GM19463 (cell line): ENCODE measurements at regions not wholly inside any gene's neighbourhood (a gene's known extent, or its start where the extent isn't known, plus 50 kb on each side); places are given as distances from the start of the nearest gene placed in this dataset.

Source experiments
- ATAC-seq: cut with Tn5 transposase; IDR thresholded peaks from one replicate; pipeline ENCODE4 v1.9.1; 2021; ENCODE audit warnings: mild to moderate bottlenecking, moderate library complexity; ENCODE audit not compliant: unreplicated experiment

GRCh38 chr11:115848080-115848479 lies 343.9 kb upstream of the CADM1 start:
- ATAC-seq = no peak

DNA sequence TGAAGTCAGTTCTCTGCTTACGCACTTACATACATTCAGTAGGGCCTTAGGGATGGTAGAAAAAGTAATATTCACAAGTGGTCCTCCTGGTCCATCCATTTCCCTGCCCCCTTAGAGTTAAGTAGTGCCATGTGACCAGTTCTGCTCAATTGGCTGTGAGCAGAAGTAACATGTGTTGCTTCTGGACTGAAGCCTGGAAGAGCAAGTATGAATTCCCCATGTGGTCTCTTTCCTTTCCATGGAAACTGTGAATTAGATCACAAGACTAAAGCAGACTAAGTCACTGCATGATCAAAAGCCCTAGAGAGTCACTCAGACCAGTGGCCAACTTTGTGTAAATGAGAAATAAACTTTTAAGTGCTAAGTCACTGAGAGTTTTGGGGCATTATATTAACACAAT lies 341.7 kb upstream of the CADM1 start:
- no peak for ATAC-seq

GRCh38 chr11:115843685-115844084 lies 339.5 kb upstream of the CADM1 start:
- no peak for ATAC-seq

DNA sequence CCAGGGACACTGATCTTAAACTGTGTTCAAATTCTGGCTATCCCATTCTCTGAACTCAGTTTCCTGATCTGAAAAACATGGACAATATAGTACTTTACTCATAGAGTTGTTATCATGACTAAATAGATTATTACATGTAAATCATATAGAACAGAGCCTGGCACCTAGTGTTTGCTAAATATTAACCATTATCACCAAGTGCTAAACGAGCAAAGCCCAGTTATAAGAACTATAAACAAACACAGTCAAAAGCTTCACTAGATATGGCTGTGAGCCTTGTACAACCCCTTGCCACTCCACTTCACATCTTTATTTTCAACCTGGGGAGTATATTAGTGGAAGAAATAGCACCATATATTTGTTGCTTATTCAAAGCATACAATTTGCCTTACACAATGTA lies 338.9 kb upstream of the CADM1 start:
- no peak for ATAC-seq

DNA sequence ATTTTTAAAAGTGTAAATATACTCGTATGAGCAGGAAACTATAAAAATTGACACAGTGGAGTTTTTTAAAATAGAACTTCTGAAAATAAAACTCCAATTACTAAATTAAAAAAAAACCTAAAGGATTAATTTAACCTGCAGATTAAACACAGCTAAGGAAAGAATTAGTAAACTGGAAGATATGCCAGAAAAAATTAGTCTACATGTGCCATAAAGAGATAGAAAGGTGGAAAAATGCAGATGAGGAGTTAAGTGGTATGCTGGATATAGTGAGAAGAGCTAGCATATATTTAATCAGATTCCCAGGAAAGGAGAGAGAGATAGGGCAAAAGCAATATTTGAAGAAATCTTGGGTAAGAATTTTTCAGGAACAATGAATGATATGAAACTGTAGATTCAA lies 315.8 kb upstream of the CADM1 start:
- no peak for ATAC-seq

DNA sequence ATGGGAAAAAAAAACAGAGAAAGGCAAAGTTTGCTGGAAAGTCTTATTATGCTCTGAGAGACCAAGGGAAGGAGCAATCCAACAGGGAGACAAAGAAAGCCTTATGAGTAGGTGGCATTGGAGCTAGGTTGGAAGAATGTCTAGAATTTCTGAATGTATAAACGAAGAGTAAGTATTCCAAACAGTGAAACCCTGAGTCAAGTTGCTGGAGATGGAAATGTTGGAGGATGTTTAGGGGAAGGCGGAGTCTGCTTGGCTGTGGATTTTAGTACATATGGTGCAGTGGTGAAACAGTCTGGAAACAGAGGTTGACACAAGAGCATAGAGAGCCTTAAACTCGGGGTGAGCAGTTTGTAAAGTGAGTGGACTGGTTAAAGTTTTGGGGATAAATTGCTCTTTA lies 314.8 kb upstream of the CADM1 start:
- no peak for ATAC-seq

- no peak for ATAC-seq
These were observed 313.7 kb upstream of the CADM1 start for GRCh38 chr11:115817844-115818468.

DNA sequence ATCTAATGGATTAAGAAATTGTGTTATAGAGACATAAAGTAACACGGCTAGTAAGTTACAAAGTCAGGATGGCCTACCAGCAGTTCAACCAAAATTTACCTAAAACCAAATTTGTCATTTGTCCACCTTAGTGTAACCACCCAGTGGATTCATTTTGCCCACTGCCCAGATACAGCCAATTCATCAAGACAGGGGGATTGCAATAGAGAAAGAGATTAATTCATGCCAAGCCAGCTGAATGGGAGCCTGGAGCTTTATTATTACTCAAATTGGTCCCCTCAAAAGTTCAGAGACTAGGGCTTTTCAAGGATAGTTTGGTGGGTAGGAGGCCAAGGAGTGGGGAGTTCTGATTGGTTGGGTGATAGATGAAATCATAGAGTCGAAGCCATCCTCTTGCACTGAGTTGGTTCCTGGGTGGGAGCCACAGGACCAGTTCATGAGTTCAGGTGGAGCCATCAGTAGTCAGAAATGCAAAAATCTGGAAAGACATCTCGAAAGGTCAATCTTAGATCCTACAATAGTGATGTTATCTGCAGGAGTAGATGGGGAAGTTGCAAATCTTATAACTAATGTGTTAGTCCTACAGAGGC lies 304.2 kb upstream of the CADM1 start:
- no peak for ATAC-seq

DNA sequence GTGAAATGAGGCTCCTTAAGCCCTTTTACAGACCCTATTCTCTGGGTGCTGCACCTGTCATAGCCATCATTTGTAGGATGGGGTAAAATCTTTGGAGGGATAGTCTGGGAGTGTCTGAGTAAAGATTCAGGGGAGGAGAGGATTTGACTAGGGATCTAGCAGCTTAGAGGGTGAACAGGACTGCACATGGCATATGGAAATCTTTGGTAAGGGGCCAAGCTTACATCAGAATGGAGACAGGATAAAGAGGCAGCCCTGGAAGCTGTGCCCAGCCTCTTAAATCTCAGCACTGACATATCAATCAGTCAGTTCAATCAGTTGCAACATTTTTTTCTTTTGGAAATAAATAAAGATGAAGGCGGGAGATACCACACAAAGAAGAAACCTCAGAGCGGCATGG lies 301.8 kb upstream of the CADM1 start:
- no peak for ATAC-seq

GRCh38 chr11:115803073-115803740 lies 299.0 kb upstream of the CADM1 start:
- no peak for ATAC-seq

- ATAC-seq = no peak
These were observed 298.4 kb upstream of the CADM1 start for GRCh38 chr11:115802641-115803040.

GRCh38 chr11:115792903-115793302 lies 288.7 kb upstream of the CADM1 start:
- no peak for ATAC-seq

DNA sequence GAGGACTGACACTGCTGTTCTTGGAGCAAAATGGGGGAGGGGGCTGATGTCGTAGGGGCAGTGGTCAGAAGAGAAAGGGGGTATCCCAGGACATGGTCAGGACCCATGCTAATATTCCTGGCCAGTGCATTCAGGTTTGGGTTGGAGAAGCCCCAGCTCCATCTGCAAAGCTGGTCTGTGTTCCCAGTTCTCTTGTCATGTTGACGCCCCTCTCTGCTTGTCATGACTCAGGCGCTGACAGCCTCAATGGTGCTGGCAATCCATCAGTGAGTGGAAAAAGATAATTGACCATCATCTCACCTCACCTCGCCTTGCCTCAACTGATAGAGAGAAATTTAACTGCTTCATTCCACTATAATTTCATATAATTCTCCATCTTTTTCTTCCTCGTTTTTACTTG lies 283.1 kb upstream of the CADM1 start:
- no peak for ATAC-seq

DNA sequence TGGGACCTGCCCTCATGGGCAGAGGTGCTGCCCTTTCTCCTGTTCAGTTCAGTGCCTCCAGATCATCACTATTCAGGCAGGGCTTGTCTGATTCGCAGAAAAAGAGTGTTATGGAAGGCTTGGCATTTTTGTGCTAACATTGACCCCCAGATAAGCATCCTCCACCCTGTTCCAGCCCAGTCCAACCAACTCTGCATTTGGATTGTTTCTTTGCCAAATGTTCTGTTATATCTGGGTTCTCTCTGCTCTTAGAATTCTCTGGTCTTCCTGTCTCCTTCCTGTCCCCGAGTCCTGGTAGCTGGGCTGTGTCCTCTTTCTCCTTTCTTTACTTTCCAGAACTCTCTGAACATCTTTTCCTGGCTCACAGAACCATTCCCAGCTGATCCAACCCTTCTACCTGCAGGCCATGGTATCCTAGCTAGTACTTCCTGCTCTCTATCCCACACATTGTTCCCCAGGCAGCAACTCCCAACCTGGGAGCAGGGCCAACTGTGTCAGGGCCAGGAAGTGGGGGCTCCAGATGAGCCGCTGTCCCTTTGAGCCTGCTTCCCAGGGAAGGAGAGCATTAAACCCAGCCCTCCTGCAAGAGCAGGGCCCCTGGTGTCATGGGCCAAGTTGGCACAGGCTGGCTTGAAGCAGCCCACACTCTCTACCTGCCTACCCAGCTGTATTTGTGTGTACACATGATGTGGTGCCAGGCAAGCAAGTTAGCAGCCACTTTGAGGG lies 280.7 kb upstream of the CADM1 start:
- ATAC-seq = no peak

DNA sequence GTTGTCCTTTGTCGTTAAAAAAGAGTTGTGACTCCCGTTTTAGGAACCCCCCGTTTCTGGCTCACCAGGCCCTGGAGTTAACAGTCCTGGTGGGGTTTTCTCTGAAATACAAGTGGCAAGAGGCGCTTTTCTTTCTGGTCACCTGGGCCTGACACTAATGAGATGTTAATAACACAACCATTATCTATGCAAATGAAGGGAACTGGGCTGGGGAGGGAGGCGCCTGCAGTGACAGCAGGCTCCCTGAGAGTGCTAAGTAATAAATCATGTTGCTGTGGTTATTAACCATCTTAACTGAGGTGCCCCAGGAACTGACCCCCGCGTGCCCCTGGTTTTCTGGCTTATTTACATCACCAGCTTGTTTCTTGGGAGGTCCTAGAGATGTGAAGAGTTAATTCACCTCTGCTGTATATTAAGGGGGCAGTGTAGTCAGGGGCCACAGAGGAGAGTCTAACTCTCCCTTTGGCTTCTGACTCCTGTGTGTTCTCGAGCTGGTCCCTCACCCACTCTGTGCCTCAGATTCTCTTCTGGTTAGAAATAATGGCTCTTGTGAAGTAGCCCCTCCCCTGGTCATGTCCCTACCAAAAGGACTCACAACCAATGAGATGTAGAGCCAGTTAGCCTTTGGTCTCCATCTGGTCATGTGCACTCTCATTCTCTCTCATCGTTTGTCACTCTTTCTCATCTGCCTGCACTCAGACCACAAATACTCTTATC lies 276.6 kb upstream of the CADM1 start:
- ATAC-seq = no peak

DNA sequence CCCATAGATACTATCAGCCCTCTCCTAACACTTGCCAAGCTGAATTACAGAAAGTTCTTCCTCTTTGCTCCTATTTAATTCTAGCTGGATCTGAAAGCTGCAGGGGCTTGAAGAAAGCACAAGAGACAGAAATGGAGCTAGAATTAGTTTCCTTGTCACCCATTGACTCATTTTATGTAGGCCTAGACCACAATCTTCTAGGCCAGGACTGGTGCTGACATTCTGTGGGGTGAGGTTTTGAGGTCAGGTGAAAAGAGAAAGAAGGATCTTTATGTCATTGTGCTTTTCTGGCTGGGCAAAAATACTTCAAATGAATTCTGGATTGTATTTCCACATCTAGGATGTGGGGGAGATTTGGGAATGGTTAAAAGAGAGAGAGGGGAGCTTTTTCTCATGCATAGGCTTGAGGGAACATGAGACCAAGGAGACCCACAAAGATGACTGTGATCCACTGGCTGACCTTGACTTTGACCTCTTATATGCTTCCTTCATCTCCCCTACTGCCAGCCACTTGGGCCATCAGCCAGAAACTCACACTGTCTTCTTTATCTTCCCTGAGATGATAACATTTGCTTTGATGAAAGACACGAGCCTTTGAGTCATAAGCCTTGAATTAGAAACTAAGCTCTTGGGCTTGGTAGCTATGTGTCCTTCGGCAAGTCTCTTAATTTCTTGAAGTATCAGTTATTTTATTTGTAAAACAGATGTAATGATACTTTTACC lies 274.9 kb upstream of the CADM1 start:
- ATAC-seq = peak; percentile 60

GRCh38 chr11:115776916-115777315 lies 272.7 kb upstream of the CADM1 start:
- ATAC-seq = no peak

DNA sequence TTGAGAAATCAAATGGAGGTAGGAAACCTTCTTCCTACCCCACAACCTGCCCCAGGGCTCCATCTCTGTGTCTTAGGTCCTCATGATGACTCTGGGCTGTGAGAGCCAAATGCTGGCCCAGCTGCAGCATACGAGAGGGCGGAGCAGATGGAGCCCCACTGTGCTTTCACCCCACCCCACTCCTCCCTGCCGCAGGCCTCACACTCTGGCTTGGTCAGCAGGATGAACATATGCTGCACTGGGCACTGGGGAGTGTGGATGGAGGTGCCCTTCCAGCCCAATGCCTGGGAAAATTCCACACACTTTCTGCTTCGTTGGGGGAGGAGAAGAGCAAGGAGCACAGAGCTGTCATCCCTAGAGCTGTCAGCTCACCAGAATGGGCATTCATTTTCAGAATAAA lies 271.6 kb upstream of the CADM1 start:
- no peak for ATAC-seq

DNA sequence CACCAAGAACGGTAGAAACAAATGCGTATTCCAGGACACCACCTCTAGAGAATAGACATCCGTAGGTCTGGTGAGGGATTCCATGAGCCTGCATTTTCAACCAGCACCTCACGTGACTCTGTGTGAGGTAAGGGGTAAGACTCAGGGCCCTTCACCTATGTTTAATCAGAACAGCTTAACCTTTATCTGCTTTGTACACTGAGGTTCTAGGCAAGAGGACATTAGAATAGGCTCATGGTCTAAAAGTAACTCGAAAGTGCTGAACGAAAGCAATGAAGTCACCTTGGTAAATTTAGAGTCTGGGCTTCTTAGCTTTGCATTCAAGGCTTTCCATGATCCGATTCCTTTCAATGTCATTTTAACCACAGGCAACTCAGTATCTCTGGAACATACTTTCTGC lies 270.5 kb upstream of the CADM1 start:
- ATAC-seq = no peak

- ATAC-seq = no peak
These were observed 265.7 kb upstream of the CADM1 start for GRCh38 chr11:115769891-115770290.

- no peak for ATAC-seq
These were observed 263.7 kb upstream of the CADM1 start for GRCh38 chr11:115767883-115768282.
